ENCODE measurements at regions not wholly inside any gene's neighbourhood (a gene's known extent, or its start where the extent isn't known, plus 50 kb on each side); places are given as distances from the start of the nearest gene placed in this dataset.

DNA sequence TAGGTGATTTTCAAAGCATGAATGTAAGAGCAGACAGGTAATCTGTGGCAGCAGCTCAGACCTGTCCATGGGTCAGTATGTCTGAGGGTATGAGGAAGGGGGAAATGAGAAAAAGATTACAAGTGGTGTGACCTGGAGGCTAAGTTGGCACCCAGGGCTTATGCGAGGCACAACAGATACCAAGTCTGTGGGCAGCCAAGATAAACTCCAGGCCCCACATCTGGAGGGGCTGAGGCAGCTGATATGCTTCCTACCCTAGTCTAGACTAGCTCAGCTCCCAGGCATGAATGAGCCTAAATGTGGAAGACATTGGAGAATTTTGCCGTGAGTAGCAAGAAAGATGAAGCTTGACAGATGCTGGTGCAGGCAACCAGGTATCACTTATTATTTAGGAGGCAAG lies 151.7 kb downstream of the PIK3R1 start (continued):
- TF ChIP-seq, protein P1, sequence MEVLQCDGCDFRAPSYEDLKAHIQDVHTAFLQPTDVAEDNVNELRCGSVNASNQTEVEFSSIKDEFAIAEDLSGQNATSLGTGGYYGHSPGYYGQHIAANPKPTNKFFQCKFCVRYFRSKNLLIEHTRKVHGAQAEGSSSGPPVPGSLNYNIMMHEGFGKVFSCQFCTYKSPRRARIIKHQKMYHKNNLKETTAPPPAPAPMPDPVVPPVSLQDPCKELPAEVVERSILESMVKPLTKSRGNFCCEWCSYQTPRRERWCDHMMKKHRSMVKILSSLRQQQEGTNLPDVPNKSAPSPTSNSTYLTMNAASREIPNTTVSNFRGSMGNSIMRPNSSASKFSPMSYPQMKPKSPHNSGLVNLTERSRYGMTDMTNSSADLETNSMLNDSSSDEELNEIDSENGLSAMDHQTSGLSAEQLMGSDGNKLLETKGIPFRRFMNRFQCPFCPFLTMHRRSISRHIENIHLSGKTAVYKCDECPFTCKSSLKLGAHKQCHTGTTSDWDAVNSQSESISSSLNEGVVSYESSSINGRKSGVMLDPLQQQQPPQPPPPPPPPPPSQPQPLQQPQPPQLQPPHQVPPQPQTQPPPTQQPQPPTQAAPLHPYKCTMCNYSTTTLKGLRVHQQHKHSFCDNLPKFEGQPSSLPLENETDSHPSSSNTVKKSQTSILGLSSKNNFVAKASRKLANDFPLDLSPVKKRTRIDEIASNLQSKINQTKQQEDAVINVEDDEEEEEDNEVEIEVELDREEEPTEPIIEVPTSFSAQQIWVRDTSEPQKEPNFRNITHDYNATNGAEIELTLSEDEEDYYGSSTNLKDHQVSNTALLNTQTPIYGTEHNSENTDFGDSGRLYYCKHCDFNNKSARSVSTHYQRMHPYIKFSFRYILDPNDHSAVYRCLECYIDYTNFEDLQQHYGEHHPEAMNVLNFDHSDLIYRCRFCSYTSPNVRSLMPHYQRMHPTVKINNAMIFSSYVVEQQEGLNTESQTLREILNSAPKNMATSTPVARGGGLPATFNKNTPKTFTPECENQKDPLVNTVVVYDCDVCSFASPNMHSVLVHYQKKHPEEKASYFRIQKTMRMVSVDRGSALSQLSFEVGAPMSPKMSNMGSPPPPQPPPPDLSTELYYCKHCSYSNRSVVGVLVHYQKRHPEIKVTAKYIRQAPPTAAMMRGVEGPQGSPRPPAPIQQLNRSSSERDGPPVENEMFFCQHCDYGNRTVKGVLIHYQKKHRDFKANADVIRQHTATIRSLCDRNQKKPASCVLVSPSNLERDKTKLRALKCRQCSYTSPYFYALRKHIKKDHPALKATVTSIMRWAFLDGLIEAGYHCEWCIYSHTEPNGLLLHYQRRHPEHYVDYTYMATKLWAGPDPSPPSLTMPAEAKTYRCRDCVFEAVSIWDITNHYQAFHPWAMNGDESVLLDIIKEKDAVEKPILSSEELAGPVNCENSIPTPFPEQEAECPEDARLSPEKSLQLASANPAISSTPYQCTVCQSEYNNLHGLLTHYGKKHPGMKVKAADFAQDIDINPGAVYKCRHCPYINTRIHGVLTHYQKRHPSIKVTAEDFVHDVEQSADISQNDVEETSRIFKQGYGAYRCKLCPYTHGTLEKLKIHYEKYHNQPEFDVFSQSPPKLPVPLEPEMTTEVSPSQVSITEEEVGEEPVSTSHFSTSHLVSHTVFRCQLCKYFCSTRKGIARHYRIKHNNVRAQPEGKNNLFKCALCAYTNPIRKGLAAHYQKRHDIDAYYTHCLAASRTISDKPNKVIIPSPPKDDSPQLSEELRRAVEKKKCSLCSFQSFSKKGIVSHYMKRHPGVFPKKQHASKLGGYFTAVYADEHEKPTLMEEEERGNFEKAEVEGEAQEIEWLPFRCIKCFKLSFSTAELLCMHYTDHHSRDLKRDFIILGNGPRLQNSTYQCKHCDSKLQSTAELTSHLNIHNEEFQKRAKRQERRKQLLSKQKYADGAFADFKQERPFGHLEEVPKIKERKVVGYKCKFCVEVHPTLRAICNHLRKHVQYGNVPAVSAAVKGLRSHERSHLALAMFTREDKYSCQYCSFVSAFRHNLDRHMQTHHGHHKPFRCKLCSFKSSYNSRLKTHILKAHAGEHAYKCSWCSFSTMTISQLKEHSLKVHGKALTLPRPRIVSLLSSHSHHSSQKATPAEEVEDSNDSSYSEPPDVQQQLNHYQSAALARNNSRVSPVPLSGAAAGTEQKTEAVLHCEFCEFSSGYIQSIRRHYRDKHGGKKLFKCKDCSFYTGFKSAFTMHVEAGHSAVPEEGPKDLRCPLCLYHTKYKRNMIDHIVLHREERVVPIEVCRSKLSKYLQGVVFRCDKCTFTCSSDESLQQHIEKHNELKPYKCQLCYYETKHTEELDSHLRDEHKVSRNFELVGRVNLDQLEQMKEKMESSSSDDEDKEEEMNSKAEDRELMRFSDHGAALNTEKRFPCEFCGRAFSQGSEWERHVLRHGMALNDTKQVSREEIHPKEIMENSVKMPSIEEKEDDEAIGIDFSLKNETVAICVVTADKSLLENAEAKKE (CRISPR knock-in tag; IDR thresholded peaks at IDR 0.05), result no peak
- TF ChIP-seq JUNB (IDR thresholded peaks at IDR 0.05; ENCODE audit: unreplicated experiment) (no peak), POLR2AphosphoS5 (IDR thresholded peaks at IDR 0.05; ENCODE audit: low read depth) (no peak), ZNF114 (CRISPR knock-in tag; IDR thresholded peaks at IDR 0.05) (no peak)

DNA sequence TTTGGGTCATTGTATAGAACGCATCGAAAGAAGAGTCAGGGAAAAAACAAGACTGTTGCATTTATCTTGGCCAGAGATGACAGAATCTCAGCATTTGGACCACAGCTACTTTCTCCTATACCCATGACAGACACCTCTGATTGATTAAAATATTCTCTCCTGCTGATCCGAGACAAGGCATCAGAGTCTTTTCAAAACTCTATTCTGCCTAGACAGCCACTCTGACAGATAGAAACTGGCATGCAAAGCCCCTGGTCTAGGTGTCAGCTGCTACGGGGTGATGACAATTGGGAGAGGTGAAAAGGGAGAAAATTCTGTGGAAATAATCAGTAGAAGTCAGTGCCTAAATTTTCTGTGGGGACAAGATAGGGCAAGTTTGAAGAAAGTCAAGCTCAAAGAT lies 152.2 kb downstream of the PIK3R1 start:
- H3K27me3 ChIP-seq (ENCODE audit: insufficient read depth), result no peaks in the 10 kb centered on the region
- no peak overlapping the region for H3K4me2 ChIP-seq
- H3K27me3 Mint-ChIP-seq (ENCODE audit: insufficient read depth, low read depth, poor library complexity), result no peaks in the 10 kb centered on the region
- TF ChIP-seq JUNB (IDR thresholded peaks at IDR 0.05; ENCODE audit: unreplicated experiment) (no peak), POLR2AphosphoS5 (IDR thresholded peaks at IDR 0.05; ENCODE audit: low read depth) (no peak), EZH2 (IDR thresholded peaks at IDR 0.05; ENCODE audit: low read depth, unreplicated experiment) (no peak), NANOG (IDR thresholded peaks at IDR 0.05; ENCODE audit: borderline replicate concordance) (no peak), ZNF114 (CRISPR knock-in tag; IDR thresholded peaks at IDR 0.05) (no peak), CREB1 (CRISPR knock-in tag; IDR thresholded peaks at IDR 0.05; ENCODE audit: low read depth) (no peak)
- TF ChIP-seq, protein P2, sequence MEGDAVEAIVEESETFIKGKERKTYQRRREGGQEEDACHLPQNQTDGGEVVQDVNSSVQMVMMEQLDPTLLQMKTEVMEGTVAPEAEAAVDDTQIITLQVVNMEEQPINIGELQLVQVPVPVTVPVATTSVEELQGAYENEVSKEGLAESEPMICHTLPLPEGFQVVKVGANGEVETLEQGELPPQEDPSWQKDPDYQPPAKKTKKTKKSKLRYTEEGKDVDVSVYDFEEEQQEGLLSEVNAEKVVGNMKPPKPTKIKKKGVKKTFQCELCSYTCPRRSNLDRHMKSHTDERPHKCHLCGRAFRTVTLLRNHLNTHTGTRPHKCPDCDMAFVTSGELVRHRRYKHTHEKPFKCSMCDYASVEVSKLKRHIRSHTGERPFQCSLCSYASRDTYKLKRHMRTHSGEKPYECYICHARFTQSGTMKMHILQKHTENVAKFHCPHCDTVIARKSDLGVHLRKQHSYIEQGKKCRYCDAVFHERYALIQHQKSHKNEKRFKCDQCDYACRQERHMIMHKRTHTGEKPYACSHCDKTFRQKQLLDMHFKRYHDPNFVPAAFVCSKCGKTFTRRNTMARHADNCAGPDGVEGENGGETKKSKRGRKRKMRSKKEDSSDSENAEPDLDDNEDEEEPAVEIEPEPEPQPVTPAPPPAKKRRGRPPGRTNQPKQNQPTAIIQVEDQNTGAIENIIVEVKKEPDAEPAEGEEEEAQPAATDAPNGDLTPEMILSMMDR (conservative IDR thresholded peaks at IDR 0.05; ENCODE audit: low read depth in 2 of 2), result no peak
- TF ChIP-seq, protein P3, sequence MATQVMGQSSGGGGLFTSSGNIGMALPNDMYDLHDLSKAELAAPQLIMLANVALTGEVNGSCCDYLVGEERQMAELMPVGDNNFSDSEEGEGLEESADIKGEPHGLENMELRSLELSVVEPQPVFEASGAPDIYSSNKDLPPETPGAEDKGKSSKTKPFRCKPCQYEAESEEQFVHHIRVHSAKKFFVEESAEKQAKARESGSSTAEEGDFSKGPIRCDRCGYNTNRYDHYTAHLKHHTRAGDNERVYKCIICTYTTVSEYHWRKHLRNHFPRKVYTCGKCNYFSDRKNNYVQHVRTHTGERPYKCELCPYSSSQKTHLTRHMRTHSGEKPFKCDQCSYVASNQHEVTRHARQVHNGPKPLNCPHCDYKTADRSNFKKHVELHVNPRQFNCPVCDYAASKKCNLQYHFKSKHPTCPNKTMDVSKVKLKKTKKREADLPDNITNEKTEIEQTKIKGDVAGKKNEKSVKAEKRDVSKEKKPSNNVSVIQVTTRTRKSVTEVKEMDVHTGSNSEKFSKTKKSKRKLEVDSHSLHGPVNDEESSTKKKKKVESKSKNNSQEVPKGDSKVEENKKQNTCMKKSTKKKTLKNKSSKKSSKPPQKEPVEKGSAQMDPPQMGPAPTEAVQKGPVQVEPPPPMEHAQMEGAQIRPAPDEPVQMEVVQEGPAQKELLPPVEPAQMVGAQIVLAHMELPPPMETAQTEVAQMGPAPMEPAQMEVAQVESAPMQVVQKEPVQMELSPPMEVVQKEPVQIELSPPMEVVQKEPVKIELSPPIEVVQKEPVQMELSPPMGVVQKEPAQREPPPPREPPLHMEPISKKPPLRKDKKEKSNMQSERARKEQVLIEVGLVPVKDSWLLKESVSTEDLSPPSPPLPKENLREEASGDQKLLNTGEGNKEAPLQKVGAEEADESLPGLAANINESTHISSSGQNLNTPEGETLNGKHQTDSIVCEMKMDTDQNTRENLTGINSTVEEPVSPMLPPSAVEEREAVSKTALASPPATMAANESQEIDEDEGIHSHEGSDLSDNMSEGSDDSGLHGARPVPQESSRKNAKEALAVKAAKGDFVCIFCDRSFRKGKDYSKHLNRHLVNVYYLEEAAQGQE (IDR thresholded peaks at IDR 0.05; ENCODE audit: unreplicated experiment), result no peak
- TF ChIP-seq, protein P4, sequence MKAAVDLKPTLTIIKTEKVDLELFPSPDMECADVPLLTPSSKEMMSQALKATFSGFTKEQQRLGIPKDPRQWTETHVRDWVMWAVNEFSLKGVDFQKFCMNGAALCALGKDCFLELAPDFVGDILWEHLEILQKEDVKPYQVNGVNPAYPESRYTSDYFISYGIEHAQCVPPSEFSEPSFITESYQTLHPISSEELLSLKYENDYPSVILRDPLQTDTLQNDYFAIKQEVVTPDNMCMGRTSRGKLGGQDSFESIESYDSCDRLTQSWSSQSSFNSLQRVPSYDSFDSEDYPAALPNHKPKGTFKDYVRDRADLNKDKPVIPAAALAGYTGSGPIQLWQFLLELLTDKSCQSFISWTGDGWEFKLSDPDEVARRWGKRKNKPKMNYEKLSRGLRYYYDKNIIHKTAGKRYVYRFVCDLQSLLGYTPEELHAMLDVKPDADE (IDR thresholded peaks at IDR 0.05), result no peak
- H3F3A ChIP-seq (replicated peaks; ENCODE audit: low read depth), result no peaks in the 10 kb centered on the region
- no peak for ATAC-seq
- no peak for DNase-seq (ENCODE audit: low spot score)
- H3K4me3 ChIP-seq, result no peak overlapping the region
- H3K36me3 Mint-ChIP-seq (ENCODE audit: low read depth), result no peaks in the 10 kb centered on the region
- no peak overlapping the region for H3K27ac ChIP-seq (ENCODE audit: low read depth)
- H3K36me3 ChIP-seq (ENCODE audit: insufficient read depth), result no peaks in the 10 kb centered on the region
- no peak overlapping the region for H2AFZ ChIP-seq
- no peaks in the 10 kb centered on the region for H4K20me1 ChIP-seq (replicated peaks; ENCODE audit: insufficient read depth)
- no peaks in the 10 kb centered on the region for H3K4me1 ChIP-seq (ENCODE audit: insufficient read depth)
- no peaks in the 10 kb centered on the region for H3K4me1 Mint-ChIP-seq
- H3K9me2 ChIP-seq (ENCODE audit: insufficient read depth), result 0 out of 2 replicates have a peak, but pooled peaks cover 4% of the 10 kb centered on the region
- H3K27ac Mint-ChIP-seq, result no peak overlapping the region
- H3K79me2 ChIP-seq (replicated peaks; ENCODE audit: insufficient read depth), result no peaks in the 10 kb centered on the region
- no peak overlapping the region for H3K4me3 Mint-ChIP-seq
- no peaks in the 10 kb centered on the region; the same call in 2 of the 3 replicates for H3K9me3 Mint-ChIP-seq

Measured in GM23338 (cell line).